GM12874 (cell line): ENCODE measurements at regions not wholly inside any gene's neighbourhood (a gene's known extent, or its start where the extent isn't known, plus 50 kb on each side); places are given as distances from the start of the nearest gene placed in this dataset.

ENCODE experiments used
- CTCF ChIP-seq: IDR thresholded peaks from 2 replicates; pipeline ENCODE4 v1.5.1; 2011; ENCODE audit warnings: low read depth, mild to moderate bottlenecking, control low read depth, low read length, moderate library complexity; ENCODE audit not compliant: insufficient read depth

- TF ChIP-seq CTCF = no peak
Observed at GRCh38 chr6:44742201-44742600, 354.7 kb downstream of the CDC5L start.

DNA sequence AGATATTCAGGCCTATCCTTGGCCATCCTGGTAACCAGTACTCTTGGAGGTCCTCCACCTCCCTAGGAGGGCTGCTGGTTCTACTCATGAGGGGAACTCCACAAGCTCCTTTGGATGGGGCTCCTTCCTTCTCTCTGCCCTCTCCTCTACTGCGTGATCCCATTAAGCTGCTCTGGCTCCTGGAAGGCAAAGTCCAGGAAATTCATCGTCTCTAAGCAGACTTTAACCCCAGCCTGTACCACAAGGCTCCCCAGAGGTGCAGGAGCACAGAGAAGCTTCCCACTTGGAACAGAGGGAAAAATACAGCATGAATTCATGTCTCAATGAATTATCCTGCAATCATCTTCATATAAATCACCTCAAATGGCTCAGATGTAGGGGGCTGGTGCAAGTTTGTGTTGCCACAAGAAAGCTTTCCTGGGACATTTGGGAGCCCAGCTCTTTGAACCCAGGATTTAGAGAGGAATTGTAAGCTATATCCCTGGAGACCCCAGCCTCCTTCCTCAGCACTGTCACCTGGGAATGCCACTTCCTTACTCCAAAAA, 355.4 kb downstream of the CDC5L start:
- no peak for TF ChIP-seq CTCF

DNA sequence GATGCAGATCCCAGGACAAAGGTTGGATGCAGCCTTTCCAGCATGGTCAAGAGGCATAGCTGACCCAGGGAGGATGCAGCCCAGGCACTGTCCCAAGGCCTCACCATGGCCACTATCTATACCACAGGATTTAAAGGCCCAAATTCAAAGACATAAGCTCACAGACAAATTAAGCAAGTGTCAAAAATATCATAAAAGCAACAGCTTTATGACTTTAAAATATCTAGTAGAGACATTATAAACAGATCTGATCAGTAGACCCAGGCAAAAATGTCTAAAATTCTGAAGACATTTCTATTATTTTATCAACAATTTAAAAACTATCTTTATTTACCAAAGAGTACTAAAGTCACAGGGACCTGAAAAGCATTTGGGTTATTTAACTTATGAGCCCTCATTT, 373.5 kb downstream of the CDC5L start:
- no peak for TF ChIP-seq CTCF

- TF ChIP-seq CTCF = no peak
Observed at GRCh38 chr6:44762496-44762895, 375.0 kb downstream of the CDC5L start.

- TF ChIP-seq CTCF = no peak
Observed at GRCh38 chr6:44771647-44772415, 384.3 kb downstream of the CDC5L start.

GRCh38 chr6:44772838-44773237, 385.3 kb downstream of the CDC5L start:
- no peak for TF ChIP-seq CTCF

GRCh38 chr6:44775121-44775520, 387.6 kb downstream of the CDC5L start:
- no peak for TF ChIP-seq CTCF

DNA sequence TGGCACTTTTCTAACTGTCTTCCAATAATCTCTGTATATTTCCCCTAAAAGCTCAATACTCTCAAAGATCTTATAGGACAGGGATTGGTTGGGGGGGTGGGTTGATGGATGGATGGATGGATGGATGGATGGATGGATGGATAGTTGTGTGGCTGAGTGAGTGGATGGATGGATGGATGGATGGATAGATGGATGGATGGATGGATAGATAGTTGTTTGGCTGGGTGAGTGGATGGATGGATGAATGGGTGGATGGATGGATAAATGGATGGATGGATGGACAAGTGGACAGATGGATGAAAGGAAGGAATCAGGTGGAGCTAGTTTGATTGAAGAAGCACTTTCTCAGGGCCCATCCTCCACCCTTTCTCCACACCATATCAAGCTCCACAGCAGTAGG, 388.8 kb downstream of the CDC5L start:
- TF ChIP-seq CTCF = no peak
